Fibroblast of skin of back (primary cell): ENCODE measurements at regions not wholly inside any gene's neighbourhood (a gene's known extent, or its start where the extent isn't known, plus 50 kb on each side); places are given as distances from the start of the nearest gene placed in this dataset.

Experiments used
- DNase-seq: peaks from one replicate; pipeline ENCODE4 v3.0.0-alpha.2; 2013

GRCh38 chr3:82938821-82939328 lies 1177.4 kb upstream of the GBE1 start:
- no peak for DNase-seq

DNA sequence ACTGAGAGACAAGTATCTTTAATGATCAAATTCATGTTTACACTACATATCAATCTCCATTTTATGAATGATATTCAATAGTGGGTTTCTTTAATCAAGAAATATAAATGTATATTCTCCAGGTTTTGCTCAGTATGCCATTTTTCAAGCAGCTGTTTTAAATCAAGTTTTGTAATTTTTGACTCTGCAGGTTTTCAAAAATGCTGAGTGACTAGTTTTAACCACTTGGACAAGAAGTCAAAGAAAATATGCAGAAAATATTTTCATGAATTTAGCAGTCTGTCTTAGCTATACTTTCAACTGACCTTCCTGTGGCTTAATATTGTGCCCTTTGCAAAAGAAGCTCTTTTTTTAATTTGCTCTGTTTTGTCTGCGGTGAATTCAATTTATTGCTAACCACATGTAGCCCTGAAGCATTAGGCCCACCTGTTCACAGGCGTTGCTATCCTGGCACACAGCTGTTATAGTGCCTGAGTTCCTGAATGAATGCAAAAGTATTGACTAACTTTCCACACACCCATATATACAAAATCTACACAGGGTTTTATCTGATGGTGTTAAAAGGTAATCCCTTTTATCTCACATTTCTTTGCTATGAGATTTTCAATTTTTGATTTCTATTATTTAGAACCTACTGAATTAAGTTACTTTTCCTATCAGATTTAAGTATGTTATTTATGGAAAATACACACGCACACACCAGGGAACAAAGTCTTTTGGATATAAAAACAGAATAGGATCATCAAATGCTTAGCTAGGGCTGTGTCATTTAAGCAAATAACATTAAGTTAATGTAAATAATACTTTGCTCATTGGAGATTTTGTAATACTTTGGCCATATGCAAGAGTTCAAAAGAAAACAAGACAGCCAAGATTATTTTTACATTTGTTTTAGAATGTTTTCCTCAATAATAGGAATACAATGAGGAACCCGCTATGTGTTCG lies 1166.1 kb upstream of the GBE1 start:
- DNase-seq: no peak

GRCh38 chr3:82891028-82891427 lies 1129.6 kb upstream of the GBE1 start:
- no peak for DNase-seq

GRCh38 chr3:82883072-82883471 lies 1121.6 kb upstream of the GBE1 start:
- DNase-seq: no peak

DNA sequence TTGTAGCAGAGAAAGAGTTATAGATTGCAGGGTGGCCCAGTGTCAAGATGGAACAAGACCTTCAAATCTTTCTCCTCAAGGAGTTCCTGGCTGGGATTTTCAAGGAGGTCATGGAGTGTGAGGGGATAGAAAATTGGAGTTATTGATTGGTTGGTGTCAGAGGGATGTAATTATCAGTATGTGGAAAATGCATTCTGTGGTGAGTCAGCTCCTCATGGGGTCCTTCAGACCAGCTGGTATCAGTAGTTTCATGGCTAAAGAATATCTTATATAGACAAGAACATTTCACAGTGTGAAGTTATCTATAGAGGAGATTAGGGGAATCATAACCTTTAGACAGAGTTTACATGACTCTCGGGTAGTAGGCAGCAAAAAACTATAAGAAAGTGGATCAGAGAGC lies 1114.0 kb upstream of the GBE1 start:
- peak; percentile 37 for DNase-seq

DNA sequence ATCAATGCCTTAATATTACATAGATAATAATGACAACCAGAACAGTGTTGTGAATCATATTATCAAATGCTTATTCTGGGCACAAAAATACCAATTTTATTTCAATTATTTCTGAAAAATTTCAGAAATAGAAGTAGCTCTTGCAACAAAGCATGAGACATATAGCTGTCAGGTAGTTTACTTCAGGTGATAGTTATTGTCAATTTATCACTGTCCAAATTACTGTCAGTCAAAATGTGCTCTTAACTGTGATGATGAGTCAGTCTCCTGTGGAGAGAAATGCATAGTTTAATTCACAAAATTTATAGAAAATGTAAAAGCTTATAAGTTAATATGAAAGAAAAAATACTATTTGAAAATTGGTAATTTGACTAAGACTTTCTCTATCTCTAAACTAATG lies 1078.4 kb upstream of the GBE1 start:
- DNase-seq: no peak

- no peak for DNase-seq
Observed at GRCh38 chr3:82834098-82834497, 1072.7 kb upstream of the GBE1 start.

DNA sequence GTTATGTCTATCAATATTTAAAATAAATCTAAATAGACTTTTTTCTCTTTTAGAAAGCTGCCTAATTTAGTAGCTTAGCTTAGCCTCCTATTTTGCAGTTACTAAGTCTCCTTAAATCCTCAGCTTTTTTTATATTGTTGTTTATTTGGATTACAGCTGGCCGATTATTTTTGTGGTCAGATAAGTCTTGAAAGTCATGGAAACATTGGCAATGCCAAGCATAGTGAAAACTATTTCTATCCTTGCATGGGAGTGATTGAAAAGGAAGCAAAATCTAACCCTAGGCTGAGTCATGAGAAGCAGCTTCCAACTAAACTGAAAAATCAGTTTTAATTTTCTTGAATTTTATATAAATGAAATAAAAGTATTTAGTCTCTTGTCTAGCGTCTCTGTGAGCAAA lies 1063.0 kb upstream of the GBE1 start:
- peak; percentile 17 for DNase-seq

DNA sequence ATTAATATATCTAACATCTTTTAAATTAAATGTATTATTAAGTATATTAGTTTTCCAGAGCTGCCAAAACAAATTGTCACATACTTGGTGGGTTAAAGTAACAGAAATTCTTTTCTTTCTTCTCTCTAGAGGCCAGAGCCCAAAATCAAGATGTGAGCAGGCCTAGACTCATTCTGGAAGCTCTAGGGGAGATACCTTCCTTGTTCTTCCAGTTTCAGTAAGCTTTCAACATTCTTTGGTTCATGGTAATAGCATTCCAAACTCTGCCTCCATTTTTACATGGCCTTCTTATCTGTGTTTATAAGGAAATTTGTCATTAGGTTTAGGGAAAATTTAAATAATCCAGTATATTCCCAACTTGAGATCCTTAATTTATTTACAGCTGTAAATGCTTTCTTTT lies 1054.6 kb upstream of the GBE1 start:
- DNase-seq: no peak

DNA sequence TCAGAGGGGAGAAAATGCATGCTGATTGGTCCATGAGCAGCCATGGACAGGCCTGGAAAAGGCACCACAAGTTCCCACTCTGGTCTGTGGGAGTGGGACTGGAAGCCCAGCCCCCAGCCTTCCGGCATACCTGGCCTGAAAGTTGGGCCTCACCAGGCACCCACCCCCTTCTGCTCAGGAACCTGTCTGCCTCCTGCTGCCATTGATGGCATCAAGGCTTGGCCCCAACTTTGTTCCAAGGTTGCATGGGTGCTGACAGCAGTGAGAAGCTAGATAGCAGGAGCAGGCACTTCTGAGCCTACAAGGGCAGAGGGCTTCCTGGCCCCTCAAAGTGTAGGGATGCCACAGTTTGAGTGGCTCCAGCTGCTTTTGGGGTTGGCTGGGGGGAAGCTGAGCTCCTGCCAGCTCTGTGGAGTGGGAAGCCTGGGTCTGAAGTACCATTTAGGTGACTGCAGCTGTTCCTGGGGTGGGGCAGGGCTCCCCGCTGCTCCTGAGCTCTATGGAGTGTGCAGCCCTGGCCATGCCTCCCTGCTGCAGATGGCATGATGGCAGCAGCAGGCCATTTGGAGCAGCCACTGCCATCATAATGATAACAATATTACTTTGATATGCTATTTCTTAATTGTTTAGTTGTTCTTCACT lies 1054.1 kb upstream of the GBE1 start:
- no peak for DNase-seq

- DNase-seq: no peak
Observed at GRCh38 chr3:82814660-82815059, 1053.2 kb upstream of the GBE1 start.

- DNase-seq: no peak
Observed at GRCh38 chr3:82807781-82808180, 1046.3 kb upstream of the GBE1 start.

- DNase-seq: no peak
Observed at GRCh38 chr3:82802501-82802900, 1041.1 kb upstream of the GBE1 start.

GRCh38 chr3:82800248-82800647 lies 1038.8 kb upstream of the GBE1 start:
- no peak for DNase-seq

GRCh38 chr3:82796765-82797164 lies 1035.3 kb upstream of the GBE1 start:
- DNase-seq: no peak

GRCh38 chr3:82791241-82791640 lies 1029.8 kb upstream of the GBE1 start:
- no peak for DNase-seq

DNA sequence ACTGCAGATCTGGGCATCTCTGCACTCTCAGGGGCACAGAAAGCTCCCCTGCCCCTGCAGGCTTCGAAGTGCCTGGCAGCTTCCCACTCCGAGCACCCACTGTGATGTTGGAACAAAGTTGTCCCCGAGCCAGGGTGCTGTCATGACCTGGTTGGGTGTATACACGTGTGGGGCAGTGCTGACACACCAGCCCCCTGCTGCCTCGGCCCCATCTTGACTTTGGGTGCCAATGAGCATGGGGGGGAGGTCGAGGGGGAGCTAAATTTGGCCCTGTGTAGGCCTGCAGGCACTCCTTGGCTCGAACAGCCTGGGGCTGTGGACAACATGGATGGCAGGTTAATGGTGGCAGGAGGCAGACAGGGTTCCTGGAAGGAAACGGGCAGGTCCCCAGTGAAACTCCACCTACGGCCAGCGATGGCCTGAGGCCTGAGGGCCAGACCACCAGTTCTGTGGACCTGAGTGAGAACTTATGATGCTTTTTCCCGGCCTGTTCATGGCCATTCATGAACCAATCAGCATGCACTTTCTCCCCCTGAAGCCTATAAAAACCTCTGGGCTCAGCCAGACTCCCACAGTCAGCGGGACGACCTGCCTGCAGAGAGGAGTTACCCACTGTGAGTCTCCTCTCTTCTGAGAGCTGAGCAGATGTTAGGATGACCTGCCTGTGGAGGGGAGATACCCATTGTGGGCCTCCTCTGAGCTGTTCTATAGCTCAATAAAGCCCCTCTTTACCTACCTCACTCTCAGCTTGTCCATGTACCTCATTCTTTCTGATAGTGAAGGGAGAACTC lies 1029.1 kb upstream of the GBE1 start:
- no peak for DNase-seq

DNA sequence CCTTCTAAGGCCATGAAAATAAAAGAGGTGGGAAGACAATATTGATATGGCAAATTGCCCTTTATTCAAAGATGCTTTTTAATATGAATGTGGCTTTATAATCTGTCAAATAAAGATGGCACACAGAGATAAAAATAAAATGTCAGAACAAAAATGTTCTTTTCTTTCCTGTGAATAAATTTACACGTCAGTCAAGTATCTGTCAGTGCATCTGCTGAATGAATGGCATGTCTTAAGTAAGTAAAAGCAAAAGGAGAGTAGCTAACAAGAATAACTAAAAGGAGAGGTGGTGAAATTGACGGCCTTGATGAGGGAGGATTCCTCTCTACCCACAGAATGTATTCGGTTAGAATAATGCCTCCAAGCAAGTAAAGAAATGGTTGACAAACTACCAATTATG lies 1021.7 kb upstream of the GBE1 start:
- no peak for DNase-seq

DNA sequence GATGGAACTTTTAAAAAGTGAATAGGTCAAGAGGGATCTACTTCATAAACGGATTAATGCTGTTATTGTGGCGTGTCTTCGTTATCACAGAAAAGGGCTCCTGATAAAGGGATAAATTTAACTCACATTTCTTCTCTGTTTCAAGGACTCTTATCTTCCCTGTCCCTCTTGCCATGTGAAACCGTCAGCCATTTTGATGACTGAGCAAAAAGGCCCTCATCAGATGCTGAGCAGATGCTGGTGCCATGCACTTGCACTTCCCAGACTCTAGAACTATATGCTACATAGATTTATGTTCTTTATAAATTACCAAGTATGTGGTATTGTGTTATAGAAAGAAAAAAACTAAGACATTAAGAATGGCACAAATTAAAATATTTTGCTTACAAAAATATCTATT lies 1011.8 kb upstream of the GBE1 start:
- DNase-seq: no peak

GRCh38 chr3:82764521-82764920 lies 1003.1 kb upstream of the GBE1 start:
- no peak for DNase-seq

- DNase-seq: no peak
Observed at GRCh38 chr3:82761858-82762257, 1000.4 kb upstream of the GBE1 start.

DNA sequence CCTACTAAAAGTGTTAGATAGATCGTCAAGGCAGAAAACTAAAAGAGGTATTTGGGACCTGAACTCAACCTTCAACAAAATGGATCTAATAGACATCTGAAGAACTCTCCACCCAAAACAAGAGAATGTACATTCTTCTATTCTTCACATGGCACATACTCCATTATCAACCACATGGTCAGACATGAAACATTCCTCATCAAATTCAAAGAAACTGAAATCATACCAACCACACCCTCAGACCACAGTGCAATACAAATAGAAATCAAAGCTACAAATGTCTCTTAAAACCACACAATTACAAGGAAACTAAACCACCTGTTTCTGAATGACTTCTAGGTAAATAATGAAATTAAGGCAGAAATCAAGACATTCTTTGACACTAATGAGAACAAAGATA lies 984.1 kb upstream of the GBE1 start:
- no peak for DNase-seq

DNA sequence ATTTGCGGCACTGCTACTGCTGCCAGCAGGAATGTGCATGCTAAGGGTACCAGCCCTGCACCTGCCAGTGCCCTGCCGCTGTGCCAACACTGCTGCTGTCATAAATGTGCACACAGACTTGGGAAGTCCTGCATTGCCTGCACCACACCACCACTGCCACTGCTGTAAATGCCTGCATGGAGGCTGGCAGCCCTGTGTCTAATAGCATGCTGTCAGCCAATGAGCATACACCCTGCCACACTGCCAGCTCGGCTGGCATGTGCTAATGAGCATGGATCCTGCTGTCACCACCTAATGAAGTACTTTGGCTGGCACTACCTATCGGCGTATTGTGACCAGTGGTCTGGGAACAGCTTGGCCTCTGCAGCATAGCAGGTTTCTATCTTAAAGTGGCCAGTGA lies 981.8 kb upstream of the GBE1 start:
- DNase-seq: no peak
